ENCODE measurements at regions not wholly inside any gene's neighbourhood (a gene's known extent, or its start where the extent isn't known, plus 50 kb on each side); places are given as distances from the start of the nearest gene placed in this dataset.

DNA sequence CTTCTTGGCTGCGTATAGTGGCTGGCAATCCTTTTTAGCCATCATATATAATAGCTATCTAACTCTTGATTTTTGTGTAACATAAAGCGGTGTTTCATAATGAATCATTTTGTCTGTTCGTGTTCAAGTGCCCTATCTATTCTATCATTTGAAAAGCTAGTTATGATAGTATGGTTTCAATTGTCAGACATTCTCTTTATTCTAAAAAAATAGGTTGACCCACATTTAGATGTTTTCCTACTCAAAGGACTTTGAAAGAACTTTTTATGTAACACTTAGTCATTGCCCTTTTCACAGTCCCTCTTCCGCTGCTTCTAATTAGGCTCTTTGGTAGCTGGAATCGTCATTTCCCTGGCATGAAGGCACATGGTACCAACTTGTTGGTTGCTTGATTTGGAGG is 272.2 kb upstream of the B3GALT2 start:
- peaks cover 7% of the 10 kb centered on the region; the same call in 1 of the 2 replicates for H3K4me1 Mint-ChIP-seq (ENCODE audit: low read depth)
- H3K4me3 Mint-ChIP-seq = no peak overlapping the region
- H3K27ac Mint-ChIP-seq = no peak overlapping the region
- DNase-seq = peak; percentile 5
- no peaks in the 10 kb centered on the region for H3K9me3 Mint-ChIP-seq
- TF ChIP-seq, protein P1, sequence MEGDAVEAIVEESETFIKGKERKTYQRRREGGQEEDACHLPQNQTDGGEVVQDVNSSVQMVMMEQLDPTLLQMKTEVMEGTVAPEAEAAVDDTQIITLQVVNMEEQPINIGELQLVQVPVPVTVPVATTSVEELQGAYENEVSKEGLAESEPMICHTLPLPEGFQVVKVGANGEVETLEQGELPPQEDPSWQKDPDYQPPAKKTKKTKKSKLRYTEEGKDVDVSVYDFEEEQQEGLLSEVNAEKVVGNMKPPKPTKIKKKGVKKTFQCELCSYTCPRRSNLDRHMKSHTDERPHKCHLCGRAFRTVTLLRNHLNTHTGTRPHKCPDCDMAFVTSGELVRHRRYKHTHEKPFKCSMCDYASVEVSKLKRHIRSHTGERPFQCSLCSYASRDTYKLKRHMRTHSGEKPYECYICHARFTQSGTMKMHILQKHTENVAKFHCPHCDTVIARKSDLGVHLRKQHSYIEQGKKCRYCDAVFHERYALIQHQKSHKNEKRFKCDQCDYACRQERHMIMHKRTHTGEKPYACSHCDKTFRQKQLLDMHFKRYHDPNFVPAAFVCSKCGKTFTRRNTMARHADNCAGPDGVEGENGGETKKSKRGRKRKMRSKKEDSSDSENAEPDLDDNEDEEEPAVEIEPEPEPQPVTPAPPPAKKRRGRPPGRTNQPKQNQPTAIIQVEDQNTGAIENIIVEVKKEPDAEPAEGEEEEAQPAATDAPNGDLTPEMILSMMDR (IDR thresholded peaks at IDR 0.05) = no peak
- H3K27me3 Mint-ChIP-seq (ENCODE audit: insufficient read depth) = no peaks in the 10 kb centered on the region
- H3K36me3 Mint-ChIP-seq (ENCODE audit: low read depth) = no peaks in the 10 kb centered on the region

DNA sequence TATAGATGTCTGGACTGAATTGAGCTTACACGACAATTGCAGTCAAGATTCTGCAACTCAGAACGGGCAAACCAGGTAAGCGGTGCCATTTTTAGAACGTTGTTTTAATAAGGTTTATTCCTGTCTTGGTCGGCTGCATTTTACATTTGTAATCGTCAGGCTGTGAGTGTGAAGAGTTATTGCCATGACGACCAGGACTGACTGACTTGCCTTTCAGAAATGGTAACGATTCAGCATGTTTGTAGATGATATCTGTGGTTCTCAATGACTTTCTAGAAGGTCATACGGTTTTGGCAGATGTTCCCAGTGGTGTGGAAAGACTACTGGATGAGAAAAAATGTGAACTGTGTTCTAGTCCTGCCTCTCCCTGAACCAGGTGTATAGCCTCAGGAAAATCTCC is 271.3 kb upstream of the B3GALT2 start:
- no peak overlapping the region for H3K4me3 Mint-ChIP-seq
- no peak overlapping the region for H3K27ac Mint-ChIP-seq
- TF ChIP-seq, protein P1 (IDR thresholded peaks at IDR 0.05) = no peak
- no peaks in the 10 kb centered on the region for H3K36me3 Mint-ChIP-seq (ENCODE audit: low read depth)
- no peaks in the 10 kb centered on the region for H3K9me3 Mint-ChIP-seq
- peak; percentile 57 for DNase-seq
- no peaks in the 10 kb centered on the region for H3K27me3 Mint-ChIP-seq (ENCODE audit: insufficient read depth)
- peaks cover 7% of the 10 kb centered on the region; the same call in 1 of the 2 replicates for H3K4me1 Mint-ChIP-seq (ENCODE audit: low read depth)

DNA sequence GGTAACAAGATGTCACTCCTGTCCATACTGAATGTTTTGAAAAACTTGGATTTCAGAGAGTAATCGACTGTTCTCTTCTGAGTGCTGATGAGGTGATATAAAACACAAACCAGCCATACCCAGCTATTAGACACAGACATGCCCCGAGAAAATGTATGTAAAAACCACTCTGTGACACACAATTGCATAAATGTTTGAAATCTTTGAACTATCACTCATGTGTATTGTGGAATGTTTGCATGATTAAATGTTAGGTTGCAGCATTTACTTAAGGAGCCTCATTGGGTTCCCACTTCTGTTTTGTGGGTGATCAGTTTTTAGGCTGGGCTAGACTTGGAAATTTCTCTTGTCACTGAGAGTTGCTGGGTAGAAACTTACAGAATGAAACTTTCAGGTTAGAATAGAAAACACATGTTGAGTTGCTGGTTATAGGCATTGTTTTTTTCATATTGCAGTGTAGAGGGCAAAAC is 270.4 kb upstream of the B3GALT2 start:
- TF ChIP-seq, protein P1 (IDR thresholded peaks at IDR 0.05) = no peak
- Mint-ChIP-seq H3K4me1 (ENCODE audit: low read depth) (peaks cover 7% of the 10 kb centered on the region; the same call in 1 of the 2 replicates), H3K27me3 (ENCODE audit: insufficient read depth) (no peaks in the 10 kb centered on the region), H3K36me3 (ENCODE audit: low read depth) (no peaks in the 10 kb centered on the region), H3K9me3 (no peaks in the 10 kb centered on the region), H3K4me3 (no peak overlapping the region), H3K27ac (no peak overlapping the region)
- DNase-seq = peak; percentile 31

- Mint-ChIP-seq H3K27me3 (ENCODE audit: insufficient read depth) (no peaks in the 10 kb centered on the region), H3K27ac (no peak overlapping the region), H3K9me3 (no peaks in the 10 kb centered on the region), H3K36me3 (ENCODE audit: low read depth) (no peaks in the 10 kb centered on the region), H3K4me1 (ENCODE audit: low read depth) (peaks cover 5% of the 10 kb centered on the region; the same call in 1 of the 2 replicates), H3K4me3 (no peak overlapping the region)
- TF ChIP-seq, protein P1 (IDR thresholded peaks at IDR 0.05) = no peak
- DNase-seq = no peak
These were observed 265.2 kb upstream of the B3GALT2 start for GRCh38 chr1:193451606-193452005.

- H3K36me3 Mint-ChIP-seq (ENCODE audit: low read depth) = no peaks in the 10 kb centered on the region
- H3K4me1 Mint-ChIP-seq (ENCODE audit: low read depth) = peaks cover 5% of the 10 kb centered on the region; the same call in 1 of the 2 replicates
- no peak overlapping the region for H3K4me3 Mint-ChIP-seq
- no peaks in the 10 kb centered on the region for H3K27me3 Mint-ChIP-seq (ENCODE audit: insufficient read depth)
- H3K27ac Mint-ChIP-seq = no peak overlapping the region
- no peak for DNase-seq
- TF ChIP-seq, protein P1 (IDR thresholded peaks at IDR 0.05) = no peak
- H3K9me3 Mint-ChIP-seq = no peaks in the 10 kb centered on the region
These were observed 264.6 kb upstream of the B3GALT2 start for GRCh38 chr1:193451001-193451400.
